ENCODE measurements at regions not wholly inside any gene's neighbourhood (a gene's known extent, or its start where the extent isn't known, plus 50 kb on each side); places are given as distances from the start of the nearest gene placed in this dataset.

- TF ChIP-seq, protein P1, sequence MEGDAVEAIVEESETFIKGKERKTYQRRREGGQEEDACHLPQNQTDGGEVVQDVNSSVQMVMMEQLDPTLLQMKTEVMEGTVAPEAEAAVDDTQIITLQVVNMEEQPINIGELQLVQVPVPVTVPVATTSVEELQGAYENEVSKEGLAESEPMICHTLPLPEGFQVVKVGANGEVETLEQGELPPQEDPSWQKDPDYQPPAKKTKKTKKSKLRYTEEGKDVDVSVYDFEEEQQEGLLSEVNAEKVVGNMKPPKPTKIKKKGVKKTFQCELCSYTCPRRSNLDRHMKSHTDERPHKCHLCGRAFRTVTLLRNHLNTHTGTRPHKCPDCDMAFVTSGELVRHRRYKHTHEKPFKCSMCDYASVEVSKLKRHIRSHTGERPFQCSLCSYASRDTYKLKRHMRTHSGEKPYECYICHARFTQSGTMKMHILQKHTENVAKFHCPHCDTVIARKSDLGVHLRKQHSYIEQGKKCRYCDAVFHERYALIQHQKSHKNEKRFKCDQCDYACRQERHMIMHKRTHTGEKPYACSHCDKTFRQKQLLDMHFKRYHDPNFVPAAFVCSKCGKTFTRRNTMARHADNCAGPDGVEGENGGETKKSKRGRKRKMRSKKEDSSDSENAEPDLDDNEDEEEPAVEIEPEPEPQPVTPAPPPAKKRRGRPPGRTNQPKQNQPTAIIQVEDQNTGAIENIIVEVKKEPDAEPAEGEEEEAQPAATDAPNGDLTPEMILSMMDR (conservative IDR thresholded peaks at IDR 0.05 in 1 of 2, IDR thresholded peaks at IDR 0.05 in 1 of 2; ENCODE audit: extremely low read depth in 1 of 2, insufficient read depth in 1 of 2, low read depth in 1 of 2, low read length in 2 of 2) = no peak
- no peak for TF ChIP-seq EZH2 (IDR thresholded peaks at IDR 0.05; ENCODE audit: borderline replicate concordance, low read length)
Measured at GRCh38 chr2:105581555-105581944, 163.2 kb upstream of the NCK2 start.
